Neural cell (in vitro differentiated cells): ENCODE measurements at regions not wholly inside any gene's neighbourhood (a gene's known extent, or its start where the extent isn't known, plus 50 kb on each side); places are given as distances from the start of the nearest gene placed in this dataset.

Experiments
- H2AFZ ChIP-seq: fragments of 200-600, 300-800 bp; sonication (generic), shearing (Covaris generic); 2 replicates; pipeline ENCODE4 v1.6.0; 2014; ENCODE audit warnings: low read depth, mild to moderate bottlenecking, antibody characterized with exemption, low read length, moderate library complexity
- H3F3A ChIP-seq: fragments of 200-600 bp; shearing (Covaris generic); 2 replicates; pipeline ENCODE4 v1.6.1; 2016; ENCODE audit warnings: mild to moderate bottlenecking, moderate library complexity, mixed read lengths, antibody characterized with exemption, low read length; ENCODE audit not compliant: insufficient read depth, poor library complexity, severe bottlenecking
- H3K27ac ChIP-seq: fragments of 200-600, 300-800 bp; sonication (generic), shearing (Covaris generic); 2 replicates; pipeline ENCODE4 v1.5.1; 2014; ENCODE audit warnings: mild to moderate bottlenecking, low read length, moderate library complexity
- H3K27me3 ChIP-seq: fragments of 300-800, 200-600 bp; sonication (generic), shearing (Covaris generic); 2 replicates; pipeline ENCODE4 v1.6.0; 2014; ENCODE audit warnings: mild to moderate bottlenecking, low read depth, low read length, moderate library complexity; ENCODE audit not compliant: insufficient read depth
- H3K36me3 ChIP-seq: fragments of 300-800, 200-600 bp; sonication (generic), shearing (Covaris generic); 2 replicates; pipeline ENCODE4 v1.5.1; 2014; ENCODE audit warnings: mild to moderate bottlenecking, antibody characterized with exemption, low read length, moderate library complexity; ENCODE audit not compliant: insufficient read depth
- H3K4me2 ChIP-seq: fragments of 300-800, 200-600 bp; sonication (generic), shearing (Covaris generic); 2 replicates; pipeline ENCODE4 v1.6.0; 2014; ENCODE audit warnings: mild to moderate bottlenecking, low read length
- H3K4me3 ChIP-seq: fragments of 300-800, 200-600 bp; sonication (generic), shearing (Covaris generic); 2 replicates; pipeline ENCODE4 v1.5.1; 2014; ENCODE audit warnings: mild to moderate bottlenecking, low read length, moderate library complexity
- H3K79me2 ChIP-seq: fragments of 200-600 bp; shearing (Covaris generic); replicated peaks from 2 replicates; pipeline ENCODE4 v1.6.0; 2014; ENCODE audit warnings: mild to moderate bottlenecking, low read length, moderate library complexity; ENCODE audit not compliant: insufficient read depth
- H3K9ac ChIP-seq: fragments of 300-800, 200-600 bp; sonication (generic), shearing (Covaris generic); 2 replicates; pipeline ENCODE4 v1.6.1; 2016; ENCODE audit warnings: mild to moderate bottlenecking, low read length, mixed read lengths
- H3K9me2 ChIP-seq: fragments of 200-600 bp; shearing (Covaris generic); 2 replicates; pipeline ENCODE4 v1.6.1; 2016; ENCODE audit warnings: mild to moderate bottlenecking, low read length, mixed read lengths; ENCODE audit not compliant: insufficient read depth
- H3K9me3 ChIP-seq: fragments of 200-600, 300-800 bp; sonication (generic), shearing (Covaris generic); 2 replicates; pipeline ENCODE4 v1.6.1; 2016; ENCODE audit warnings: mild to moderate bottlenecking, mixed run types, low read length, moderate library complexity, mixed read lengths
- H4K20me1 ChIP-seq: fragments of 200-600 bp; shearing (Covaris generic); 2 replicates; pipeline ENCODE4 v1.6.1; 2016; ENCODE audit warnings: mild to moderate bottlenecking, mixed run types; ENCODE audit not compliant: insufficient read depth
- EP300 ChIP-seq: fragments of 450-650 bp; conservative IDR thresholded peaks from 2 replicates; pipeline ENCODE4 v1.6.1; 2014; ENCODE audit warnings: antibody characterized with exemption, mild to moderate bottlenecking, moderate library complexity; ENCODE audit not compliant: poor library complexity, severe bottlenecking
- EZH2 ChIP-seq: fragments of 200-600, 300-800 bp; shearing (Covaris generic), sonication (generic); IDR thresholded peaks from 2 replicates; pipeline ENCODE4 v1.6.1; 2014; ENCODE audit warnings: antibody characterized with exemption, low read length, borderline replicate concordance, mild to moderate bottlenecking; ENCODE audit not compliant: insufficient read depth, poor library complexity, severe bottlenecking
- MXI1 ChIP-seq: fragments of 450-650 bp; conservative IDR thresholded peaks from 2 replicates; pipeline ENCODE4 v1.6.1; 2014; ENCODE audit warnings: antibody characterized with exemption, mild to moderate bottlenecking; ENCODE audit not compliant: poor library complexity, severe bottlenecking
- POLR2AphosphoS5 ChIP-seq: IDR thresholded peaks from 2 replicates; pipeline ENCODE4 v1.6.1; 2012
- RAD21 ChIP-seq: fragments of 450-650 bp; conservative IDR thresholded peaks from 2 replicates; pipeline ENCODE4 v1.6.1; 2014; ENCODE audit warnings: antibody characterized with exemption, mild to moderate bottlenecking, moderate library complexity
- REST ChIP-seq: IDR thresholded peaks from 2 replicates; pipeline ENCODE4 v1.6.1; 2012; ENCODE audit warnings: borderline replicate concordance
- SMC3 ChIP-seq: fragments of 450-650 bp; conservative IDR thresholded peaks from 2 replicates; pipeline ENCODE4 v1.6.1; 2014; ENCODE audit warnings: antibody characterized with exemption, mild to moderate bottlenecking, moderate library complexity; ENCODE audit not compliant: poor library complexity
- TAF1 ChIP-seq: IDR thresholded peaks from 2 replicates; pipeline ENCODE4 v1.6.1; 2012; ENCODE audit warnings: low read depth
- TF ChIP-seq, protein P1 (sequence below): fragments of 450-650 bp; IDR thresholded peaks from 2 replicates; pipeline ENCODE4 v1.5.1; 2014; ENCODE audit warnings: antibody characterized with exemption, mild to moderate bottlenecking, moderate library complexity; ENCODE audit not compliant: poor library complexity, severe bottlenecking

- no peaks in the 10 kb centered on the region for H4K20me1 ChIP-seq
- H3K9ac ChIP-seq = no peak overlapping the region
- TF ChIP-seq REST (no peak), SMC3 (no peak), MXI1 (no peak), EP300 (no peak), POLR2AphosphoS5 (no peak)
- H2AFZ ChIP-seq = no peak overlapping the region
- no peaks in the 10 kb centered on the region for H3K9me2 ChIP-seq
- no peak overlapping the region for H3K4me2 ChIP-seq
- H3K4me3 ChIP-seq = no peak overlapping the region
- H3F3A ChIP-seq = no peaks in the 10 kb centered on the region
- H3K79me2 ChIP-seq = no peaks in the 10 kb centered on the region
- H3K27ac ChIP-seq = no peak overlapping the region
- no peaks in the 10 kb centered on the region for H3K9me3 ChIP-seq
- no peaks in the 10 kb centered on the region for H3K36me3 ChIP-seq
- H3K27me3 ChIP-seq = no peaks in the 10 kb centered on the region
Observed at GRCh38 chr12:91264178-91264577, 81.6 kb upstream of the DCN start.

DNA sequence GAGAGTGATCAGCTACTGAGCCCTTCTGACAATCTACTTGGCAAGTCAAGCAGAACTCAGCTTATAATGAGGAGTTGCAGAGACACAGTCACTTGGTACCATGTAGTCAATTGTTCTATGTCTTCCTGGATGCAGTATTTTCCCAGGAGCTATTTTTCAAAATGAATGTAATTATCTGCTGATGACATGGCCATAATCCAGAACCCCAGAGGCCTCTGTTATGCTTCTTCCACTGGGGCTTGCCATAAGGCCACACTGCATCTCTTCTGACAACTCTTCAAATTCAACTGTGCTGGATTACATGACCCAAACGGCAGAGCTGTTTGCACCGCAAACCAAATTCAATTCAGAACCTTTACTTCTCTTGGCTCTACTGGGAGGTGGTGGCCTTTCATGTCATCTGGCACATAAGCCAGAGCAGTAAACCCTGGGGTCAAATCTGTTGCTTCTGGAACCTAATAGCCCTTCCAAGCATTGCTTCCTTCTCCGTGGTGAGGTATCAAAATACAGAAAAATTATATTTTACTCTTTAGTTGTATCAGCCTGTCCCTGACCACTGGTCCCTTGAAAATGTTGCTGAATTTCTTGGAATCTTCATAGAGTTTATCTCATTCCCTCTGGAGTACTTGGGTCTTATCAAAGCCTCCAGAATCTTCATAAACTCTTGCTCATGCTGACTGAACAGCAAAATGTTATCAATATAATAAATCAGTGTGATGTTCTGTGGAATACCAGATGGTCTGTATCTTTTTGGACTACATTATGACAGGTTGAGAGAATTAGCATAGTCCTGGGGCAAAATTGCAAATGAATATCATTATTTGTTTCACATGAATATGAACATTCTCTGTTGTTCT lies 79.4 kb upstream of the DCN start:
- Histone ChIP-seq H3K9ac (no peak overlapping the region), H3K4me2 (no peak overlapping the region), H3K36me3 (no peaks in the 10 kb centered on the region), H3K27me3 (no peaks in the 10 kb centered on the region), H2AFZ (no peak overlapping the region), H3K79me2 (no peaks in the 10 kb centered on the region), H3F3A (no peaks in the 10 kb centered on the region), H3K9me3 (no peaks in the 10 kb centered on the region), H3K27ac (no peak overlapping the region), H4K20me1 (no peaks in the 10 kb centered on the region), H3K9me2 (no peaks in the 10 kb centered on the region), H3K4me3 (no peak overlapping the region)
- TF ChIP-seq, protein P1, sequence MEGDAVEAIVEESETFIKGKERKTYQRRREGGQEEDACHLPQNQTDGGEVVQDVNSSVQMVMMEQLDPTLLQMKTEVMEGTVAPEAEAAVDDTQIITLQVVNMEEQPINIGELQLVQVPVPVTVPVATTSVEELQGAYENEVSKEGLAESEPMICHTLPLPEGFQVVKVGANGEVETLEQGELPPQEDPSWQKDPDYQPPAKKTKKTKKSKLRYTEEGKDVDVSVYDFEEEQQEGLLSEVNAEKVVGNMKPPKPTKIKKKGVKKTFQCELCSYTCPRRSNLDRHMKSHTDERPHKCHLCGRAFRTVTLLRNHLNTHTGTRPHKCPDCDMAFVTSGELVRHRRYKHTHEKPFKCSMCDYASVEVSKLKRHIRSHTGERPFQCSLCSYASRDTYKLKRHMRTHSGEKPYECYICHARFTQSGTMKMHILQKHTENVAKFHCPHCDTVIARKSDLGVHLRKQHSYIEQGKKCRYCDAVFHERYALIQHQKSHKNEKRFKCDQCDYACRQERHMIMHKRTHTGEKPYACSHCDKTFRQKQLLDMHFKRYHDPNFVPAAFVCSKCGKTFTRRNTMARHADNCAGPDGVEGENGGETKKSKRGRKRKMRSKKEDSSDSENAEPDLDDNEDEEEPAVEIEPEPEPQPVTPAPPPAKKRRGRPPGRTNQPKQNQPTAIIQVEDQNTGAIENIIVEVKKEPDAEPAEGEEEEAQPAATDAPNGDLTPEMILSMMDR = no peak
- no peak for TF ChIP-seq EZH2
- no peak for TF ChIP-seq SMC3
- no peak for TF ChIP-seq RAD21
- TF ChIP-seq POLR2AphosphoS5 = no peak
- no peak for TF ChIP-seq REST
- no peak for TF ChIP-seq EP300
- no peak for TF ChIP-seq MXI1
- no peak for TF ChIP-seq TAF1
